ENCODE measurements at regions not wholly inside any gene's neighbourhood (a gene's known extent, or its start where the extent isn't known, plus 50 kb on each side); places are given as distances from the start of the nearest gene placed in this dataset.

GRCh38 chr5:164306662-164307061 is 801.2 kb downstream of the MAT2B start:
- no peak overlapping the region for H3K27ac ChIP-seq (ENCODE audit: low read length)
- TF ChIP-seq EZH2 (IDR thresholded peaks at IDR 0.05; ENCODE audit: borderline replicate concordance, insufficient read depth, low read length, poor library complexity, severe bottlenecking), result no peak
- no peak for TF ChIP-seq POLR2AphosphoS5 (IDR thresholded peaks at IDR 0.05)
- no peak for TF ChIP-seq CTCF (IDR thresholded peaks at IDR 0.05; ENCODE audit: poor library complexity, severe bottlenecking)
- no peak for TF ChIP-seq EP300 (conservative IDR thresholded peaks at IDR 0.05; ENCODE audit: poor library complexity, severe bottlenecking)
- no peak for TF ChIP-seq SMC3 (conservative IDR thresholded peaks at IDR 0.05; ENCODE audit: poor library complexity)
- no peak for TF ChIP-seq RAD21 (conservative IDR thresholded peaks at IDR 0.05)
- TF ChIP-seq REST (IDR thresholded peaks at IDR 0.05; ENCODE audit: borderline replicate concordance), result no peak
- no peak for TF ChIP-seq MXI1 (conservative IDR thresholded peaks at IDR 0.05; ENCODE audit: poor library complexity, severe bottlenecking)
- TF ChIP-seq TAF1 (IDR thresholded peaks at IDR 0.05; ENCODE audit: low read depth), result no peak
- no peaks in the 10 kb centered on the region for H3K79me2 ChIP-seq (replicated peaks; ENCODE audit: insufficient read depth, low read length)
- no peak overlapping the region for H2AFZ ChIP-seq (ENCODE audit: low read depth, low read length)
- no peak overlapping the region for H3K4me3 ChIP-seq (ENCODE audit: low read length)
- no peaks in the 10 kb centered on the region for H3K36me3 ChIP-seq (ENCODE audit: insufficient read depth, low read length)
- no peak overlapping the region for H3K4me2 ChIP-seq (ENCODE audit: low read length)
- peaks cover 3% of the 10 kb centered on the region for H3K27me3 ChIP-seq (ENCODE audit: insufficient read depth, low read depth, low read length)
- no peaks in the 10 kb centered on the region for H4K20me1 ChIP-seq (ENCODE audit: insufficient read depth)
- H3K9me3 ChIP-seq (ENCODE audit: low read length), result no peaks in the 10 kb centered on the region
- no peaks in the 10 kb centered on the region for H3K9me2 ChIP-seq (ENCODE audit: insufficient read depth, low read length)
- H3K9ac ChIP-seq (ENCODE audit: low read length), result no peak overlapping the region
- no peaks in the 10 kb centered on the region for H3F3A ChIP-seq (ENCODE audit: insufficient read depth, low read length, poor library complexity, severe bottlenecking)

- Histone ChIP-seq H3K27ac (ENCODE audit: low read length) (no peak overlapping the region), H3K9ac (ENCODE audit: low read length) (no peak overlapping the region), H3K9me2 (ENCODE audit: insufficient read depth, low read length) (no peaks in the 10 kb centered on the region), H3K4me2 (ENCODE audit: low read length) (no peak overlapping the region), H3F3A (ENCODE audit: insufficient read depth, low read length, poor library complexity, severe bottlenecking) (no peaks in the 10 kb centered on the region), H3K36me3 (ENCODE audit: insufficient read depth, low read length) (no peaks in the 10 kb centered on the region), H3K79me2 (replicated peaks; ENCODE audit: insufficient read depth, low read length) (no peaks in the 10 kb centered on the region), H3K27me3 (ENCODE audit: insufficient read depth, low read depth, low read length) (no peaks in the 10 kb centered on the region), H3K9me3 (ENCODE audit: low read length) (no peaks in the 10 kb centered on the region), H4K20me1 (ENCODE audit: insufficient read depth) (no peaks in the 10 kb centered on the region), H3K4me3 (ENCODE audit: low read length) (no peak overlapping the region), H2AFZ (ENCODE audit: low read depth, low read length) (no peak overlapping the region)
- TF ChIP-seq RAD21 (conservative IDR thresholded peaks at IDR 0.05), result no peak
- no peak for TF ChIP-seq EZH2 (IDR thresholded peaks at IDR 0.05; ENCODE audit: borderline replicate concordance, insufficient read depth, low read length, poor library complexity, severe bottlenecking)
- TF ChIP-seq CTCF (IDR thresholded peaks at IDR 0.05; ENCODE audit: poor library complexity, severe bottlenecking), result no peak
- TF ChIP-seq MXI1 (conservative IDR thresholded peaks at IDR 0.05; ENCODE audit: poor library complexity, severe bottlenecking), result no peak
- TF ChIP-seq EP300 (conservative IDR thresholded peaks at IDR 0.05; ENCODE audit: poor library complexity, severe bottlenecking), result no peak
Observed at GRCh38 chr5:164312801-164313200, 807.4 kb downstream of the MAT2B start.
